ENCODE measurements at regions not wholly inside any gene's neighbourhood (a gene's known extent, or its start where the extent isn't known, plus 50 kb on each side); places are given as distances from the start of the nearest gene placed in this dataset.

DNA sequence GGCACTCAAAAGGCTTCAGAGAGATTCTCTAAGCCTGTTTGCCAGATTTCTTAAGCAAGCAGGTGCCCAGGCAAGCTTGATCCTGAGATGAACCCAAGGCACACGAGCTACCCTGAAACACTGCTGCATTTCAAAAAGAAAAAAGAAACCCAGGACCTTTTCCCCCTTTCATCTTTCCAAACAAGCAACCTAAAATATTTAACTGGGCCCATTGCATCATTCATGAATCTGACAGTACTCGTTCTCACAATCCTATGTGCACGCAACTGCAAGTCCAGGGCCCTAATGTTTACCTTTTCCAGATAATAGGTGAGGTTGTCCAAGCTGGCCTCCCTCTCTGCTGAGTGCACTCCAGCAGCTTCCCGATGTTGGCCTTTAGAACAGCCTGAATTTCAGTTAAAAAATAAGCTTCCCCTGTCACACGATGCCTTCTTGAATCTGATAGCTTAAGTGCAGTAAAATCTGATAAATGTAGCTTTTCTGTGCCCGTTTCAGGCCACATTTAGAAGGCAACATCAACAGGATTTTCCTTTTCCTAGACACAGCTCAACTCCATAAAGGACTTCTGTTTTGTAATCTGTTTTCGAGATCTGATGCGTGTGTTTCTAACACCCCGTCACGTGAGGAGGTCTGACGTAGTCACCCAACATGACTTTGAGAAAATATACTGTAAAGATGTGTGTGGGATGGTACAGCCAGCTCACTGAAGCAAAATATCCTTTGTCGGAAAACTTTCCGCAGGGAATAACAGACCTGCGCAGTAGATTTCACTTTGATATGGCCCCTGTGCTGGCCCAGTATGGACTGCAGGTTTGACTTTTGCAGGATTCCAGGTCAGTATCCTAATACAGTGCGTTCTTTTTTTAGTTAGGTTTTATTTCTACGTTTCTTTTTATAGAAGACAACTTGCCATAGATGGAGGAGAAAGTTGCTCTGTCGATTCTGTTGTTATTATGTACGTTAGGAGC, 55.1 kb upstream of the RASA2 start:
- no peaks in the 10 kb centered on the region for H3K9me2 ChIP-seq (ENCODE audit: insufficient read depth)
- no peak overlapping the region for H3K27ac ChIP-seq (ENCODE audit: low read depth, low read length)
- no peak overlapping the region for H3K9ac ChIP-seq (ENCODE audit: low read length)
- BruUV-seq (replicated peaks), result no TSS peak
- H3K4me1 ChIP-seq (ENCODE audit: control insufficient read depth in 1 of 2, insufficient read depth in 2 of 2, low read length in 2 of 2), result peaks cover 0 to 7% of the 10 kb centered on the region in 2 experiments; a peak in 1 of 4 replicates
- ChIA-PET CTCF (interaction anchor here (1.9 kb wide), 1 partner anchor 21 kb away, joined by 5 read pairs; no protein-coding TSS in a partner anchor), POLR2A (no interaction called here), RAD21 (ENCODE audit: low non-redundant PET in 1 of 2, low total read pairs in 2 of 2, uncharacterized antibody in 2 of 2, unreplicated experiment in 2 of 2) (interaction anchor here in 1 of 2 experiments (0.8 kb wide), 1 partner anchor 120 kb away, joined by 3 read pairs; no protein-coding TSS in a partner anchor)
- H3K4me3 ChIP-seq (replicated peaks in 1 of 2; ENCODE audit: low read depth in 1 of 2, low read length in 2 of 2), result no peak overlapping the region
- no peaks in the 10 kb centered on the region for H3K27me3 ChIP-seq (ENCODE audit: insufficient read depth, low read length)
- H3K79me2 ChIP-seq (ENCODE audit: insufficient read depth, low read length), result no peaks in the 10 kb centered on the region
- TF ChIP-seq YY1 (IDR thresholded peaks at IDR 0.05; ENCODE audit: extremely low read depth, insufficient replicate concordance, low read depth, low read length) (no peak), SRF (IDR thresholded peaks at IDR 0.05; ENCODE audit: low read depth) (no peak), JUND (IDR thresholded peaks at IDR 0.05) (no peak), CEBPB (IDR thresholded peaks at IDR 0.05; ENCODE audit: low read depth) (no peak), POLR2AphosphoS5 (IDR thresholded peaks at IDR 0.05; ENCODE audit: low read depth, low read length) (no peak), EGR1 (IDR thresholded peaks at IDR 0.05; ENCODE audit: low read depth) (no peak)
- TF ChIP-seq, protein P1, sequence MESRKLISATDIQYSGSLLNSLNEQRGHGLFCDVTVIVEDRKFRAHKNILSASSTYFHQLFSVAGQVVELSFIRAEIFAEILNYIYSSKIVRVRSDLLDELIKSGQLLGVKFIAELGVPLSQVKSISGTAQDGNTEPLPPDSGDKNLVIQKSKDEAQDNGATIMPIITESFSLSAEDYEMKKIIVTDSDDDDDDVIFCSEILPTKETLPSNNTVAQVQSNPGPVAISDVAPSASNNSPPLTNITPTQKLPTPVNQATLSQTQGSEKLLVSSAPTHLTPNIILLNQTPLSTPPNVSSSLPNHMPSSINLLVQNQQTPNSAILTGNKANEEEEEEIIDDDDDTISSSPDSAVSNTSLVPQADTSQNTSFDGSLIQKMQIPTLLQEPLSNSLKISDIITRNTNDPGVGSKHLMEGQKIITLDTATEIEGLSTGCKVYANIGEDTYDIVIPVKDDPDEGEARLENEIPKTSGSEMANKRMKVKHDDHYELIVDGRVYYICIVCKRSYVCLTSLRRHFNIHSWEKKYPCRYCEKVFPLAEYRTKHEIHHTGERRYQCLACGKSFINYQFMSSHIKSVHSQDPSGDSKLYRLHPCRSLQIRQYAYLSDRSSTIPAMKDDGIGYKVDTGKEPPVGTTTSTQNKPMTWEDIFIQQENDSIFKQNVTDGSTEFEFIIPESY (IDR thresholded peaks at IDR 0.05; ENCODE audit: extremely low read depth, insufficient replicate concordance, low read length), result no peak
- no peak for DNase-seq (ENCODE audit: low read depth, low spot score)
- H2AFZ ChIP-seq (ENCODE audit: low read depth, low read length, poor library complexity, severe bottlenecking), result no peak overlapping the region
- no peak overlapping the region for H3K4me2 ChIP-seq (ENCODE audit: low read length)
- H3K36me3 ChIP-seq (ENCODE audit: control insufficient read depth in 1 of 2, insufficient read depth in 2 of 2, low read length in 2 of 2), result no peaks in the 10 kb centered on the region
- intact Hi-C loops (cut with micrococcal nuclease), result no loop called here
- no peaks in the 10 kb centered on the region for H3K9me3 ChIP-seq (ENCODE audit: control insufficient read depth in 1 of 2, insufficient read depth in 1 of 2, low read depth in 1 of 2, low read length in 2 of 2)
- ATAC-seq, result no peak
- H4K20me1 ChIP-seq (ENCODE audit: insufficient read depth), result no peaks in the 10 kb centered on the region

Measured in HCT116 (cell line).